ENCODE measurements at regions not wholly inside any gene's neighbourhood (a gene's known extent, or its start where the extent isn't known, plus 50 kb on each side); places are given as distances from the start of the nearest gene placed in this dataset.
"Not testable (repeated sequence)": the region's sequence is repeated elsewhere in the genome, so short reads cannot be mapped to it uniquely, and the experiment has no call there.

DNA sequence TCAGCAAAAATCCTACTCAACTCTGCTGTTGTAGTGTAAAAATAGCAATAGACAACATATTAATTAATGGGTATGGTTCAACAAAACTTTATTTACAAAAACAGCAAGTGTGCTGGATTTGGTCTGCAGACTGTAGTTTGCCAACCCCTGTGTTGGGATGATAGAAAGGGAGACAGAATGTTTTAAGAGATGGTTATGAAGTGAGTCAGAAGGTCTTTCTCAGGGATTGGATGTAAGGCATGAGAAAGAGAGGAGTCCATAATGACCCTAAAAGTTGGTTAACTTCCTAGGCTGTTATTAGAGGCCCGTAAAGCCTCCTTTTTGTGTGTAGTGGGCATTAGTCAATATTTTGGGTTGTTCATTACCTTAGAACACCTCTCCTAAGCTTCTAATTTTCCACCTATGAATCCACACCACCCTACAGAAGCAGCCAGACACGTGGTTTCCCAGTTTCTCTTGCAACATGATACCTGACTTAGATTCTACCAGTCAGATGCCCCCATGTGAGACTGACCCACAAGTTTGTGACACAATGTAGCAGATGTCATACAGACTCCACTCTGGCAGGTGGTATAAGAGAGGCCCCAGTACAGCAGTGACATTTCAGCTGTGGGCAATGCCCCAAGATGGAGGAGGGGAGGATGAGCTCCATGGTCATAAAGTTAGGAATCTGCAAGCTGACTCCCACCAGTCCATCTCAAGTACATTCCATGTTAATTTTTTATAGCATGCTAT, 1015.6 kb downstream of the KCNMA1 start:
- Histone ChIP-seq H2AFZ (ENCODE audit: low read length) (no peak overlapping the region), H3K9me2 (replicated peaks; ENCODE audit: low read depth, low read length) (no peaks in the 10 kb centered on the region), H3K36me3 (ENCODE audit: insufficient read depth, low read length) (no peaks in the 10 kb centered on the region), H4K20me1 (ENCODE audit: insufficient read depth, low read length, poor library complexity, severe bottlenecking) (no peaks in the 10 kb centered on the region), H3K4me2 (ENCODE audit: low read depth, low read length, poor library complexity, severe bottlenecking) (no peak overlapping the region), H3K4me3 (ENCODE audit: low read length, poor library complexity, severe bottlenecking) (no peak overlapping the region), H3K9ac (ENCODE audit: low read depth, low read length, poor library complexity, severe bottlenecking) (no peak overlapping the region), H3K79me2 (ENCODE audit: insufficient read depth, low read length) (no peaks in the 10 kb centered on the region), H3K27me3 (ENCODE audit: insufficient read depth, low read length, poor library complexity, severe bottlenecking) (no peaks in the 10 kb centered on the region), H3F3A (ENCODE audit: low read depth) (no peaks in the 10 kb centered on the region), H3K4me1 (ENCODE audit: insufficient read depth, low read length, poor library complexity, severe bottlenecking) (peaks cover 6% of the 10 kb centered on the region), H3K9me3 (ENCODE audit: insufficient read depth, low read depth, low read length) (no peaks in the 10 kb centered on the region)
- TF ChIP-seq, protein P1, sequence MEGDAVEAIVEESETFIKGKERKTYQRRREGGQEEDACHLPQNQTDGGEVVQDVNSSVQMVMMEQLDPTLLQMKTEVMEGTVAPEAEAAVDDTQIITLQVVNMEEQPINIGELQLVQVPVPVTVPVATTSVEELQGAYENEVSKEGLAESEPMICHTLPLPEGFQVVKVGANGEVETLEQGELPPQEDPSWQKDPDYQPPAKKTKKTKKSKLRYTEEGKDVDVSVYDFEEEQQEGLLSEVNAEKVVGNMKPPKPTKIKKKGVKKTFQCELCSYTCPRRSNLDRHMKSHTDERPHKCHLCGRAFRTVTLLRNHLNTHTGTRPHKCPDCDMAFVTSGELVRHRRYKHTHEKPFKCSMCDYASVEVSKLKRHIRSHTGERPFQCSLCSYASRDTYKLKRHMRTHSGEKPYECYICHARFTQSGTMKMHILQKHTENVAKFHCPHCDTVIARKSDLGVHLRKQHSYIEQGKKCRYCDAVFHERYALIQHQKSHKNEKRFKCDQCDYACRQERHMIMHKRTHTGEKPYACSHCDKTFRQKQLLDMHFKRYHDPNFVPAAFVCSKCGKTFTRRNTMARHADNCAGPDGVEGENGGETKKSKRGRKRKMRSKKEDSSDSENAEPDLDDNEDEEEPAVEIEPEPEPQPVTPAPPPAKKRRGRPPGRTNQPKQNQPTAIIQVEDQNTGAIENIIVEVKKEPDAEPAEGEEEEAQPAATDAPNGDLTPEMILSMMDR (conservative IDR thresholded peaks at IDR 0.05; ENCODE audit: low read length), result no peak

DNA sequence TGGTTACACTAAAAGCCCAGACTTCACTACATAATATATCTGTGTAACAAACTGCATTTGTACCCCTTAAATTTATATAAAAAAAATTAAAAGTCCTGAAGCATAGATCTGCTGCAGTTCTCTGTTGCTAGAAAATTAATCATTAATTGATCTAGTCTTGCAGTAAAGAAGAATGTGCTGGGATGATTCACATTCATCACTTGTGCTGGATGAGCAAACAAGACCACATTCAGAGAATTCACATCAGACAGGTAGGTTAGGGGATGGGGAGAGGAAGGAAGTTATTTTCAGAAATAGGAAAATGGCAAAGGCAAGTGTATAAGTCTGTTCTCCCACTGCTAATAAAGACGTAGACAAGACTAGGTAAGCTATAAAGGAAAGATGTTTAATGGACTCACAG, 1019.0 kb downstream of the KCNMA1 start:
- H3K36me3 ChIP-seq (ENCODE audit: insufficient read depth, low read length), result no peaks in the 10 kb centered on the region
- no peak overlapping the region for H3K4me2 ChIP-seq (ENCODE audit: low read depth, low read length, poor library complexity, severe bottlenecking)
- no peak overlapping the region for H3K9ac ChIP-seq (ENCODE audit: low read depth, low read length, poor library complexity, severe bottlenecking)
- no peaks in the 10 kb centered on the region for H3F3A ChIP-seq (ENCODE audit: low read depth)
- no peaks in the 10 kb centered on the region for H3K79me2 ChIP-seq (ENCODE audit: insufficient read depth, low read length)
- no peak overlapping the region for H3K4me3 ChIP-seq (ENCODE audit: low read length, poor library complexity, severe bottlenecking)
- no peaks in the 10 kb centered on the region for H4K20me1 ChIP-seq (ENCODE audit: insufficient read depth, low read length, poor library complexity, severe bottlenecking)
- H3K27me3 ChIP-seq (ENCODE audit: insufficient read depth, low read length, poor library complexity, severe bottlenecking), result no peaks in the 10 kb centered on the region
- no peaks in the 10 kb centered on the region for H3K9me2 ChIP-seq (replicated peaks; ENCODE audit: low read depth, low read length)
- H3K9me3 ChIP-seq (ENCODE audit: insufficient read depth, low read depth, low read length), result no peaks in the 10 kb centered on the region
- H2AFZ ChIP-seq (ENCODE audit: low read length), result no peak overlapping the region
- TF ChIP-seq, protein P1 (conservative IDR thresholded peaks at IDR 0.05; ENCODE audit: low read length), result no peak
- no peak for TF ChIP-seq EZH2phosphoT487 (IDR thresholded peaks at IDR 0.05; ENCODE audit: borderline replicate concordance)
- H3K4me1 ChIP-seq (ENCODE audit: insufficient read depth, low read length, poor library complexity, severe bottlenecking), result peaks cover 6% of the 10 kb centered on the region

DNA sequence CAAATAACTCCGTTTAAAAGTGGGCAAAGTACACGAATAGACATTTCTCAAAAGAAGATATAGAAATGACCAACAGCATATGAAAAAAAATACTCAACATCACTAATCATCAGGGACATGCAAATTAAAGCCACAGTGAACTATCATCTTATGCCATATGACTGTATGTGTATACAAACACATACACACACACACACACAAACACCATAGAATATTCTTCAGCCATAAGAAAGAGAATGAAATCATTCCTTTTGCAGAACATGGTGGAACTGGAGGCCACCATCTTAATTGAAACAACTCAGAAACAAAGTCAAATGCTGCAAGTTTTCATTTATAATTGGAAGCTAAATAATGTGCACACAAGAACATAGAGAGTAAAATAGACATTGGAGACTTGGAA, 1019.4 kb downstream of the KCNMA1 start:
- Histone ChIP-seq H2AFZ (ENCODE audit: low read length) (no peak overlapping the region), H4K20me1 (ENCODE audit: insufficient read depth, low read length, poor library complexity, severe bottlenecking) (no peaks in the 10 kb centered on the region)

DNA sequence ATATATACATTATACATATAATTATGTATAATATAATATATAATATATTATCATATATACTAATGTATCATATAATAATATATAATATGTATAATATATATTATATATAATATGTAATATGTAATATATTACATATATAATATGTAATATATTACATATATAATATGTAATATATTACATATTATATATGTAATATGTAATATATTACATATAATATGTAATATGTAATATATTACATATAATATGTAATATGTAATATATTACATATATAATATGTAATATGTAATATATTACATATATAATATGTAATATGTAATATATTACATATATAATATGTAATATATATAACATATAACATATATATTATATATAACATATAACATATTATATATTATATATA, 1020.9 kb downstream of the KCNMA1 start:
- H3K36me3 ChIP-seq (ENCODE audit: insufficient read depth, low read length); H3K79me2 ChIP-seq (ENCODE audit: insufficient read depth, low read length); H2AFZ ChIP-seq (ENCODE audit: low read length); H3F3A ChIP-seq (ENCODE audit: low read depth); H3K4me2 ChIP-seq (ENCODE audit: low read depth, low read length, poor library complexity, severe bottlenecking); H3K4me3 ChIP-seq (ENCODE audit: low read length, poor library complexity, severe bottlenecking); H4K20me1 ChIP-seq (ENCODE audit: insufficient read depth, low read length, poor library complexity, severe bottlenecking); H3K9me2 ChIP-seq (replicated peaks; ENCODE audit: low read depth, low read length); H3K27me3 ChIP-seq (ENCODE audit: insufficient read depth, low read length, poor library complexity, severe bottlenecking); H3K9ac ChIP-seq (ENCODE audit: low read depth, low read length, poor library complexity, severe bottlenecking); H3K9me3 ChIP-seq (ENCODE audit: insufficient read depth, low read depth, low read length); H3K4me1 ChIP-seq (ENCODE audit: insufficient read depth, low read length, poor library complexity, severe bottlenecking): not testable (repeated sequence)

More for the DNA sequence above, 1019.4 kb downstream of the KCNMA1 start:
- Histone ChIP-seq H3K4me1 (ENCODE audit: insufficient read depth, low read length, poor library complexity, severe bottlenecking) (peaks cover 3% of the 10 kb centered on the region), H3K9me3 (ENCODE audit: insufficient read depth, low read depth, low read length) (no peaks in the 10 kb centered on the region), H3F3A (ENCODE audit: low read depth) (no peaks in the 10 kb centered on the region), H3K4me3 (ENCODE audit: low read length, poor library complexity, severe bottlenecking) (no peak overlapping the region), H3K27me3 (ENCODE audit: insufficient read depth, low read length, poor library complexity, severe bottlenecking) (no peaks in the 10 kb centered on the region), H3K4me2 (ENCODE audit: low read depth, low read length, poor library complexity, severe bottlenecking) (no peak overlapping the region), H3K79me2 (ENCODE audit: insufficient read depth, low read length) (no peaks in the 10 kb centered on the region), H3K36me3 (ENCODE audit: insufficient read depth, low read length) (no peaks in the 10 kb centered on the region), H3K9ac (ENCODE audit: low read depth, low read length, poor library complexity, severe bottlenecking) (no peak overlapping the region), H3K9me2 (replicated peaks; ENCODE audit: low read depth, low read length) (no peaks in the 10 kb centered on the region)
- TF ChIP-seq EZH2phosphoT487 (IDR thresholded peaks at IDR 0.05; ENCODE audit: borderline replicate concordance), result no peak
- TF ChIP-seq, protein P1 (conservative IDR thresholded peaks at IDR 0.05; ENCODE audit: low read length), result no peak

Data from Loucy (cell line).